Transverse colon (tissue), 3 donors: ENCODE measurements at regions not wholly inside any gene's neighbourhood (a gene's known extent, or its start where the extent isn't known, plus 50 kb on each side); places are given as distances from the start of the nearest gene placed in this dataset.

ENCODE experiments used
- POLR2A ChIP-seq: fragments of 450-650 bp; IDR thresholded peaks from one replicate; pipeline ENCODE4 v1.6.1; 2016; ENCODE audit warnings: antibody characterized with exemption, mild to moderate bottlenecking, moderate library complexity
- TF ChIP-seq, protein P1 (sequence below), 5 experiments: fragments of 200-600 bp in 3 of 5; fragments of 450-650 bp in 2 of 5; sonication (generic) in 3 of 5; IDR thresholded peaks; 1 replicate in 2 of 5; 2 replicates in 3 of 5; pipeline ENCODE4 v1.5.1; 2016 to 2017; ENCODE audit warnings: antibody characterized with exemption in 5 of 5, inconsistent platforms in 3 of 5, mild to moderate bottlenecking in 2 of 5, moderate library complexity in 1 of 5

DNA sequence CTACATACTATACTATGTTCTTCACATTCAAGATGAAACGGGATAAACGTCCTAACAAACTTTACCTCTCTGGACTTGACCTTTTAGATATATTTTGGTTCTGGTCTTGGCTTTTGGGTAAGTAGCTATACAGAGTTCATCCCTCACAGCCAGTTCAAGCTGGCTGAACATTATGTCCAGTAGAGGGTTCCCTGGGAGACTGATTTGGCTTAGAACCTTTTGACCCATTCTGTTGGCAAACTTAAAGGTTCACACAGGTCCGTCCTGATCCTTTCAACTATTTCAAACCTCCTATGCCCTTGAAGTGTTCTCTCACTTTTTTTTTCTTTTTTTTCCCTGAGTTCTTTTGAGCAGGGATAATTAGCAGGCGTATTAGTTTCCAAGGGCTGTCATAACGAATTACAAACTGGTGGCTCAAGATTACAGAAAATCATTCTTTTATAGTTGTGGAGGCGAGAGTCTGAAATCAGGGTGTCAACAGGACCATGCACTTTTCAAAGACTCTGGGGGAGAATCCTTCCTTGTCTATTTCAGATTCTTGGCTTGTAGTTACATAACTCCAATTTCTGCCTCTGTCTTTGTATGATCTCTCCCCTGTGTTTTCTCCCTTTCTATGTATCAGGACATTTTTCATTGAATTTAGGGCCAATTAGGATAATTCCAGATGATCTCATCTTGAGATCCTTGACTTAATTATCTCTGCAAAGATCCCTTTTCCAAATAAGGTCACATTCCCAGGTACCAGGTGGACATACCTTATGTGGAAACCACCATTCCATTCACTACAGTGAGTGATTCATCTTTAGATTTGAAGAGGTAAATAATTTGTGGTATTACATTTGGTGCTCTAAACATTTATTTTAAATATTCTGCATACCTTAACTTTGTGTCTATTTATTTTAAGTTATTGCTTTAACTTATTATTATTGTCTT, 257.4 kb upstream of the USP25 start:
- no peak for TF ChIP-seq POLR2A
- TF ChIP-seq, protein P1, sequence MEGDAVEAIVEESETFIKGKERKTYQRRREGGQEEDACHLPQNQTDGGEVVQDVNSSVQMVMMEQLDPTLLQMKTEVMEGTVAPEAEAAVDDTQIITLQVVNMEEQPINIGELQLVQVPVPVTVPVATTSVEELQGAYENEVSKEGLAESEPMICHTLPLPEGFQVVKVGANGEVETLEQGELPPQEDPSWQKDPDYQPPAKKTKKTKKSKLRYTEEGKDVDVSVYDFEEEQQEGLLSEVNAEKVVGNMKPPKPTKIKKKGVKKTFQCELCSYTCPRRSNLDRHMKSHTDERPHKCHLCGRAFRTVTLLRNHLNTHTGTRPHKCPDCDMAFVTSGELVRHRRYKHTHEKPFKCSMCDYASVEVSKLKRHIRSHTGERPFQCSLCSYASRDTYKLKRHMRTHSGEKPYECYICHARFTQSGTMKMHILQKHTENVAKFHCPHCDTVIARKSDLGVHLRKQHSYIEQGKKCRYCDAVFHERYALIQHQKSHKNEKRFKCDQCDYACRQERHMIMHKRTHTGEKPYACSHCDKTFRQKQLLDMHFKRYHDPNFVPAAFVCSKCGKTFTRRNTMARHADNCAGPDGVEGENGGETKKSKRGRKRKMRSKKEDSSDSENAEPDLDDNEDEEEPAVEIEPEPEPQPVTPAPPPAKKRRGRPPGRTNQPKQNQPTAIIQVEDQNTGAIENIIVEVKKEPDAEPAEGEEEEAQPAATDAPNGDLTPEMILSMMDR (IDR thresholded peaks at IDR 0.05) = no peak
